Dermis blood vessel endothelial cell (primary cell): ENCODE measurements at regions not wholly inside any gene's neighbourhood (a gene's known extent, or its start where the extent isn't known, plus 50 kb on each side); places are given as distances from the start of the nearest gene placed in this dataset.

ENCODE experiments used
- DNase-seq: peaks from one replicate; pipeline ENCODE4 v3.0.0; 2010

- no peak for DNase-seq
Measured at GRCh38 chr2:236960531-236960930, 125.2 kb upstream of the COPS8 start.

- no peak for DNase-seq
Measured at GRCh38 chr2:236962816-236963215, 122.9 kb upstream of the COPS8 start.

GRCh38 chr2:236963631-236964182, 122.0 kb upstream of the COPS8 start:
- no peak for DNase-seq

DNA sequence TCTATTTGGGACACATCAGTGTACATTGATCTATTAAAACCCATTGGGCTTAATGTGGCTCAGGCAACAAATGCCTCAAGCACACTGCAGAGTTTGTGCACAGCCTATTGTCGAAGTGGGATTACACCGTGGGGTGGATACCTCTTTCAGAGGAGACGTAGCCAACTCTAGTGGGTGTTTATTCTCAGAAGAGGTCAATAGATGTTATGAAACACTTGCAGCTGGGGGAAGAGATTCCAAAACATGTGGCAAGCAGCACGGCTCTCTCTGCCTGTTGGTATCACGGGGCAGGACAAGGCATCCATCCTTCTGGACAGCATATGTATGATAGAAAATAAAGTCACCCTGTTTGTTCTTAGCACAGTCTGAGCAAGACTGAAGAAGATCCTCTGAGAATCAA, 121.4 kb upstream of the COPS8 start:
- no peak for DNase-seq

DNA sequence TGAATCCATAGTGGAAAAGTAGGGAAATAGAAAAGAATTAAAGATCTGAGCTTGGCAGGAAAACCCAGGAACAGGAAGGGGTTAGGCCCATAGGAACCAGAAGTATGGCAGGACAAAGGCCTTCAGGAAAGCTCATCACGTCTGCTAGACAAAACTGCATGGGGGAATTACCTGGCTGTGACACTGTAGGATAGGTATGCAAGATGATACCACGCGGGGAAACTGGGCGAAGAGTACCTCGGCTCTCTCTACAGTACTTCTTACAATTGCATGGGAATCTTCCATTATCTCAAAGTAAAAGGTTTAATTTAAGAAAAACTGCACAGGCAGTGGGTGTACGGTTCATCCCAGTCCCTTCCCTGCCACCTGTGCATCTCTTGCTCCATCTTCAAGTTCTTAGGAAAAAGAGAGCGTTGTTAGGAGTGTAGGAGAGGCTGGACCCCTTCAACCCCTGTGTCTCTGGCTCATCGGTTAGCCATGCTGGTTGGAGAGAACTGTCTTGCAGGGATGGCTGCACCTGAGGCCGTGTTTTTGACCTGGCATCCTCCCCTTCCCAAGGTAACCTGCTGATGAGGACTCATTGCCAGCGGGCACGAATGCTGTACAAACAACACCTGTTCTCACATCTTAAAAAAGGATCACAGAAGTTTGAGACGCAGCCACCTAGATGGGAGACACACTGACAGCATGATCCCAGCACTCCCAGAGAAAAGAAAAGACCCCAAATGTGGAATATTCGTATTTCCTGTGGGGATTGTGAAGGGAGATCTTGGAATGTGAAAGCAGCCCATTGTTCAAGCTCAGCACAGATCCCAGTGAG, 120.5 kb upstream of the COPS8 start:
- DNase-seq: no peak

DNA sequence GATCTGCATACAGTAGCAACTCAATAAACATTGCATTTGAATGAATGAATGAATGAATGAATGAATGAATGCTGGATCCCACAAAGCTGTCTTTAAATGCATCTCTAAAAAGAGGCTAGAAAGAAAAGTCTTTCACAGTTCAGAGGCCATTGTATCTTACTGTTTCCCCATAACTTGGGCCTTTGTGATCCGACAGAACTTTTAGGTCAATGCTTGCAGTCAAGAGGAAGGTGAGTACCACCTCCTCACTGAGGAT, 119.9 kb upstream of the COPS8 start:
- DNase-seq: no peak

GRCh38 chr2:236967499-236967783, 118.2 kb upstream of the COPS8 start:
- no peak for DNase-seq

- no peak for DNase-seq
Measured at GRCh38 chr2:236968101-236968879, 117.4 kb upstream of the COPS8 start.

DNA sequence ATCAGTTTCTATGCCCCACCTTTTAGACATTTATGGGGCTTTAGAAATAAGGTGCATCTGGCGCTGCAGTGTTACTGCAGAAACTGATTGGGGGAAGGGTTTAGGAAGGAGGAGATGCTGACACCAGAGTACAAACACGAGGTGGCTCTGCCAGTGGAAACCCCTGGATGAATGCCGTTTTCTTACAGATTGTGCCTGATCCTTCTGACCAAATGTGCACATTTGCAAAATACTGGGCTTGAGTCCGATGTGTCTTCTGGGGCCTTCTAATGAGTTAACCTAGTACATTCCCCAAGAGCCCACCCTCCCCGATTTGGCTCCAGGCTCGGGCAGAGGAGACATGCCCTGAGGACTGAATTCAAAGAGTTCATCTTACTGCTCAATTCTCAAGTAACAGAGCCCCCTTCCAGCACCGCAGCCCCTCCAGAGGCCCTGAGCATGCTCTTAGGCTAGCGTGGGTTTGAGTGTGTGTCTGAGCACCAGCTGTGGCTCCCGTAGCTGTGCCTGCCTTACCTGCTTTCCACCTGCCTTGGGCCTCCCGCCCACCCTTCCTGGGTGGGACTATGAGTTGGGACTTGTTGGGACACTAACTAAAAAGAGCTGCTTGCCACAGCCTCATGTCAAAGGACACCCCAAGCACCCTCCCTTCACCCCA, 116.7 kb upstream of the COPS8 start:
- no peak for DNase-seq

DNA sequence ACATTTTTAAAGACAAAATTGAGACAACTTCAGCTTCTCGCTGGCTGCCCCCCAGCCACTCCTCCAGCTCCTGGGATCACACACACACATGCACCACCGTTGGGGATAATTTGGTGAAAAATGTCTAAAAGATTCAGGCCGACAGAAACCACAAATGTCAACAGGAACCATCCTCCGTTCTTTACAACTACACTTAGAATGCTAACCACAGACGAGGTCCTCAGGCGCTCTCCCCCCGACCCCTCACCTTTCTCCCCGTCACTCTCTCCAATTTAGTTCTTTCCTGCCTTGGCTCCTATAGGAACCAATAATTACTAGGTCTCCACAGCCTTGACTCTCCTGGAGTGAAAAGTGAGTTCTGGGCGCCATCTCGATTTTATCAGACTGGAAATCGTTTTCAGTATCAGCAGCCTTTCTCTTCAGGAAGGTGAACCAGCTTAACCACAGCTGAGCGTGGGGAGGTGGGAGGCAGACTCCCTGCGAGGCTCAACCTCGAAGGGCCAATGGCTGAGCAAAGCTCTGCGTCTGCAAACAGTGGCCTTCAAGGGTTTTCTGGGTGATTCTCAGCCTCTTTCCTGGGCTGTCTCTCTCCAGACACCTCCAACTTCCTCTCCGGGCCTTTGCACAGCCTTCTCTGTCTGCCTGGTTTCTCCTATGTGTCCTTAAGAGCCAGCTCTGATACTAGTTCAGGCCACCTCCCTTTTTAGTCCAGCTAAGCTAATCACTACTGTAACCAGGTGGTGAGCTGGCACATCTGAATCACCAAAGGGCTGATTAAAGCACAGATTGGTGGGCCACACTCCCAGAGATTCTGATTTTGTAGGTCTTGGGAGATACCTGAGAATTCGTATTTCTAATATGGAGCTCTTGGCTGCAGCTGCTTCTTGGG, 115.7 kb upstream of the COPS8 start:
- DNase-seq: no peak

DNA sequence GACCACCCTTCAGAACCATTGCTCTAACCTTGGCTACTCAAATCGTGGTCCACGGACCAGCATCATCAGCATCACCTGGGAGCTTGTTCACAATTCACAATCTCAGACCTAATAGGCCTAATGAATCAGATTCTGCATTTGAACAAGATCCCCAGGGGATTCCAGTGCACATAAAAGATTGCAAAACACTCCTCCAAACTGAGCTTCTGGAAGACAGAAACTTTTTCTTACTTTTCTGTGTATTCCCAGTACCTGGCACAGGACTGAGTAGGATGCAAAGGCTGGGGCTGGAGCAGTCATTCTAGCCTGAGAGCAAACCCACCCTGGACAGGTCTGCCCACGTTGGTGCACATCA, 115.1 kb upstream of the COPS8 start:
- DNase-seq: no peak

GRCh38 chr2:236971131-236971821, 114.4 kb upstream of the COPS8 start:
- no peak for DNase-seq

- peak; percentile 25 for DNase-seq
Measured at GRCh38 chr2:236971919-236972381, 113.7 kb upstream of the COPS8 start.

GRCh38 chr2:236972491-236973342, 113.0 kb upstream of the COPS8 start:
- no peak for DNase-seq

GRCh38 chr2:236973343-236973980, 112.2 kb upstream of the COPS8 start:
- DNase-seq: no peak

GRCh38 chr2:236974148-236974547, 111.5 kb upstream of the COPS8 start:
- DNase-seq: no peak

DNA sequence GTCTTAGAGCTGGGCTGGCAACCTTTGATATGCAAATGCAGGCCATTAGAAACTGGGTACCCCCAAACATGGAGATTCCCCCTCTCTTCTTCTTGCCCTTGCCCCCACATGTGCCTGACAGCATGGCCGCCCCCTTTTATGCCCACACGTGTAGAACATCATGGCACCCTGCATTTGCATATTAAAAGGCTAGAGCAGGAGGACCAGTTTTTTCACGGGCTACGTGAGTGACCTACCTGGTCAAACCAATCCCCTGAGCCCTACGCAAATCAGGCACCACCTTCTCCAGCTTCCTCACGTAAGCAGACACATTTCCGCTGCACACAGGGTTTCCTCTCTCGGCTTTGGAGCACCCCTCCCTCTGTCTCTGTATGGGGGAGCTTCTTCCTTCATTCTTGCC, 110.9 kb upstream of the COPS8 start:
- DNase-seq: no peak

DNA sequence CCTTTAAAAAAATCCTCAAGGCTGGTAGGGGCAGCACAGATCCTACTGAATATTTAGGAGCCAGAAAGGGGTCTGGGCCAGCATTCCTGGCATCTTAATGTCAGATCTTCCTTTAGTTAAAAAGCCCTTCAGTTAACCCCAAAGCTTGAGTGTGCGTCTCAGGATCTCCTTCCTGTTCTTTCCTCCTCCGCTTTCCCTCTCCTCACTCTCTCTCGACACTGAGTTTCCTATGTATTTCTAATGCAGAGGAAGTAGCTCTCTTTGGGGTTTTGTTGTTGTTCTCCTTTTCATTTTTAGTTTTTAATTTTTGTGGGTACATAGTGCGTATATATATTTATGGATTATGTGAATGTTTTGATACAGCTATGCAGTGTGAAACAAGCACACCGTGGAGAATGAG, 109.9 kb upstream of the COPS8 start:
- DNase-seq: no peak

DNA sequence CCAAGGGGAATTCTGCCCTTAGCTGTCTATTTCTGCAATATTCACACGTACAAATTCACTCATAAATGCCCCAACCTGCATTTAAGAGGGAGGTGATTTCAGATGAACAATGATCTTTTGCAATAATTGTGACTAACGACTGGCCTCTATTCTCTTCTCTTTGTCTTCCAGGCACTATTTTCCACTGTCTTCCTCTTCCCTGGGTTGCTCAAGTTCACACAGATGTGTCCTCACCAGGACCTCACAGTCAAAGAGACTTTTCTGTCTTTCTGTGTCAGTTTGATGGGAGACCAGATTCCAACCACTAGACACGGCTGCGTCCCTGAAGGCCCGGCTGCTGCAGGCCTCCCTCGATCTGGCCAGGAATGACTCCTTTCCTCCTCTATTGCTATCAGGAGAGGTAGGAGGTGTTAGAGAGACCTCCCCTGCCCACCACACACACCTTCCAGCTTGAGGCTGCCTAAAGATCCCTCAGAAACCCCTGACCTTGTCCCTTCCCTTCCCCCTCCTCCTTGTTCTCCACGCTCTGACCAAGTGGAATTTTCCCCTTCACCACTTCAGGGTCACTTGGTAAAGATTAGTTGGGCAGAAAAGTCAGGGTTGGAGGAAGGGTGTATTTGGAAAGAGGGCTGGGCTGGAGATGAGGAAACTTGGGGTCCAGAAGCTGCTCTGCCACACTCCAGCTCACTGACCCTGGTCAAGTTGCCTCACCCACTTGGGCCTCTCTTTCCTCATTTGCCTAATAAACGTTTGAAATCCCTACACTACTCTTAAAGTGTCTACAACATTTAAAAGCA, 109.2 kb upstream of the COPS8 start:
- DNase-seq: no peak
